Testis (tissue), 2 donors: ENCODE measurements at regions not wholly inside any gene's neighbourhood (a gene's known extent, or its start where the extent isn't known, plus 50 kb on each side); places are given as distances from the start of the nearest gene placed in this dataset.

ENCODE experiments used
- DNase-seq: peaks from one replicate; pipeline ENCODE4 v3.0.0-alpha.2; 2019
- H3K27ac ChIP-seq, 2 donors: fragments of 200-600 bp; sonication (generic); one replicate each; pipeline ENCODE4 v1.5.1; 2019
- H3K27me3 ChIP-seq: fragments of 200-600 bp; sonication (generic); one replicate; pipeline ENCODE4 v1.5.1; 2019
- H3K36me3 ChIP-seq: fragments of 200-600 bp; sonication (generic); one replicate; pipeline ENCODE4 v1.5.1; 2017; ENCODE audit warnings: low read depth; ENCODE audit errors: missing control alignments
- H3K4me1 ChIP-seq: fragments of 200-600 bp; sonication (generic); one replicate; pipeline ENCODE4 v1.5.1; 2019
- H3K4me3 ChIP-seq, 2 donors: fragments of 200-600 bp; sonication (generic); one replicate each; pipeline ENCODE4 v1.5.1; 2017 to 2019
- H3K9me3 ChIP-seq: fragments of 200-600 bp; sonication (generic); one replicate; pipeline ENCODE4 v1.5.1; 2017
- POLR2A ChIP-seq: fragments of 450-650 bp; IDR thresholded peaks from one replicate; pipeline ENCODE4 v1.6.1; 2017; ENCODE audit warnings: antibody characterized with exemption, mild to moderate bottlenecking, moderate library complexity
- WGBS, 2 donors: methylation state at CpG; one replicate each; pipeline ENCODE4 v1.1.5; 2018; 5-methylcytosine and 5-hydroxymethylcytosine counted together
- intact Hi-C: fragments of 100-400 bp; cut with DNase I; formaldehyde crosslinking; loops from one replicate; pipeline ENCODE4 v1.15.1; 2023; ENCODE audit warnings: low total_unique reads
- TF ChIP-seq, protein P1 (sequence below), 3 experiments: fragments of 450-650 bp in 2 of 3; fragments of 200-600 bp in 1 of 3; sonication (generic) in 1 of 3; IDR thresholded peaks; one replicate each; pipeline ENCODE4 v1.5.1; 2016 to 2019; ENCODE audit warnings: antibody characterized with exemption in 3 of 3, mild to moderate bottlenecking in 2 of 3, moderate library complexity in 1 of 3

- no peaks in the 10 kb centered on the region for H3K36me3 ChIP-seq
- no peaks in the 10 kb centered on the region for H3K9me3 ChIP-seq
- no peak for DNase-seq
- 87 to 90% methylated on average over 5 of the region's 5 CpGs for WGBS, 2 donors
- no peak overlapping the region for H3K4me3 ChIP-seq
- no peak overlapping the region for H3K27ac ChIP-seq
- TF ChIP-seq, protein P1, sequence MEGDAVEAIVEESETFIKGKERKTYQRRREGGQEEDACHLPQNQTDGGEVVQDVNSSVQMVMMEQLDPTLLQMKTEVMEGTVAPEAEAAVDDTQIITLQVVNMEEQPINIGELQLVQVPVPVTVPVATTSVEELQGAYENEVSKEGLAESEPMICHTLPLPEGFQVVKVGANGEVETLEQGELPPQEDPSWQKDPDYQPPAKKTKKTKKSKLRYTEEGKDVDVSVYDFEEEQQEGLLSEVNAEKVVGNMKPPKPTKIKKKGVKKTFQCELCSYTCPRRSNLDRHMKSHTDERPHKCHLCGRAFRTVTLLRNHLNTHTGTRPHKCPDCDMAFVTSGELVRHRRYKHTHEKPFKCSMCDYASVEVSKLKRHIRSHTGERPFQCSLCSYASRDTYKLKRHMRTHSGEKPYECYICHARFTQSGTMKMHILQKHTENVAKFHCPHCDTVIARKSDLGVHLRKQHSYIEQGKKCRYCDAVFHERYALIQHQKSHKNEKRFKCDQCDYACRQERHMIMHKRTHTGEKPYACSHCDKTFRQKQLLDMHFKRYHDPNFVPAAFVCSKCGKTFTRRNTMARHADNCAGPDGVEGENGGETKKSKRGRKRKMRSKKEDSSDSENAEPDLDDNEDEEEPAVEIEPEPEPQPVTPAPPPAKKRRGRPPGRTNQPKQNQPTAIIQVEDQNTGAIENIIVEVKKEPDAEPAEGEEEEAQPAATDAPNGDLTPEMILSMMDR (IDR thresholded peaks at IDR 0.05), result no peak
- TF ChIP-seq POLR2A, result no peak
- H3K27me3 ChIP-seq, result no peaks in the 10 kb centered on the region
- H3K4me1 ChIP-seq, result no peaks in the 10 kb centered on the region
- intact Hi-C loops, result no loop called here
These were observed 264.6 kb upstream of the THUMPD2 start for GRCh38 chr2:40043641-40044040.

GRCh38 chr2:40043191-40043590, 264.1 kb upstream of the THUMPD2 start:
- 81 to 97% methylated on average over 4 of the region's 4 CpGs for WGBS, 2 donors
- TF ChIP-seq, protein P1 (IDR thresholded peaks at IDR 0.05), result no peak
- TF ChIP-seq POLR2A, result no peak
- Histone ChIP-seq H3K27me3 (no peaks in the 10 kb centered on the region), H3K27ac (no peak overlapping the region), H3K4me1 (no peaks in the 10 kb centered on the region), H3K36me3 (no peaks in the 10 kb centered on the region), H3K4me3 (no peak overlapping the region), H3K9me3 (no peaks in the 10 kb centered on the region)
- intact Hi-C loops, result no loop called here
- DNase-seq, result no peak

DNA sequence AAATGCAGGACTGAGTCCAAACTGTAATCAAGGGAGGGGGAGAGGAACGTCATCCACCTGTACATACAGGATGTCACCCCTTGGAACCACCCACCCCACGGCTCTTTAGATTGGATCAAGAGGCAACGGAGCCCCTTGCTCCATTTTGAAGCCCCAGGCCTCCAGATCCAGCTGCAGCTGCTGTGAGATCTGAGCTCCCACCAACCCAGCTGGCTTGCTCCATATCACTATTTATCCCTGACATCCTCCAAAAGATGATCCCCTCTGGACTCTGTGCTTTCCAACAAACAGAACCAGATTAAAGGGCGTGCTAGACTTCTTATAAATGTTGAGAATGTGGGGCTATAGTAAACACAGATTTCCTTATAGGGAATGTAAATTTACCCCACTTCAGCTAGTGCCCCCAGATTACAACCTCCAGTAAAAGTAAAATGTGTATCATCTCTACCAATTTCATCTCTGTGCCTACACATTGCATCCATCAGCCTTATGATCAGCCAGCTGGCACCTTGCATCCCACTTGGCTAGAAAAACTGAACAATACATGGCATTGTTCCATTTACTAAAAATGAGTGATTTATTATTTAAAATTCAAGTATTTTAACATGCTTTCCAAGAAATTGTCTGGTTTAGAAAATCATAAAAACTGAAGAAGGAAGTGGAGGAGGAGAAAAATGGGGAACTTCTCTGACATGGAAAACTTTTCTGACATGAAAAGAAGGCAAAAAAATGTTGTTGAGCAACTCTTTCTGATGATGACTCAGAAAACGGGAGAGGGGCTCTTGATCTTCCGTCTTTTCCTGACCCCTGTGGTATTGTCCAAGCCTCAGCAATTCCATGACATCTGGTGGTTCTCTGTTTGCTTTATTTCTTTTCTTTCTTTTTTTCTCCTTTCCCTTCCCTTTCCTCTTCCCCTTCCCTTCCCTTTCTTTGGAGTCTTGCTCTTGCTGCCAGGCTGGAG, 262.6 kb upstream of the THUMPD2 start:
- intact Hi-C loops, result no loop called here
- no peak for DNase-seq
- WGBS, 2 donors, result 54 to 71% methylated on average over 6 of the region's 6 CpGs

GRCh38 chr2:40039549-40039948, 260.5 kb upstream of the THUMPD2 start:
- TF ChIP-seq POLR2A, result no peak
- TF ChIP-seq, protein P1 (IDR thresholded peaks at IDR 0.05), result no peak
- Histone ChIP-seq H3K27me3 (no peaks in the 10 kb centered on the region), H3K4me3 (no peak overlapping the region), H3K4me1 (no peaks in the 10 kb centered on the region), H3K36me3 (no peaks in the 10 kb centered on the region), H3K9me3 (no peaks in the 10 kb centered on the region), H3K27ac (no peak overlapping the region)
- intact Hi-C loops, result no loop called here
- no peak for DNase-seq

More for the DNA sequence above, 262.6 kb upstream of the THUMPD2 start:
- no peaks in the 10 kb centered on the region for H3K9me3 ChIP-seq
- H3K27me3 ChIP-seq, result no peaks in the 10 kb centered on the region
- no peak overlapping the region for H3K27ac ChIP-seq
- H3K36me3 ChIP-seq, result no peaks in the 10 kb centered on the region
- H3K4me3 ChIP-seq, result no peak overlapping the region
- TF ChIP-seq POLR2A, result no peak
- TF ChIP-seq, protein P1 (IDR thresholded peaks at IDR 0.05), result no peak
- no peaks in the 10 kb centered on the region for H3K4me1 ChIP-seq

GRCh38 chr2:40038646-40039045, 259.6 kb upstream of the THUMPD2 start:
- no peaks in the 10 kb centered on the region for H3K4me1 ChIP-seq
- TF ChIP-seq, protein P1 (IDR thresholded peaks at IDR 0.05), result no peak
- no peak for TF ChIP-seq POLR2A
- 87 to 90% methylated on average over 4 of the region's 4 CpGs for WGBS, 2 donors

More at GRCh38 chr2:40038646-40039045, 259.6 kb upstream of the THUMPD2 start:
- H3K27ac ChIP-seq, result no peak overlapping the region
- H3K36me3 ChIP-seq, result no peaks in the 10 kb centered on the region
- no peak overlapping the region for H3K4me3 ChIP-seq
- no peak for DNase-seq
- no peaks in the 10 kb centered on the region for H3K27me3 ChIP-seq
- intact Hi-C loops, result no loop called here
- no peaks in the 10 kb centered on the region for H3K9me3 ChIP-seq
